ENCODE measurements at regions not wholly inside any gene's neighbourhood (a gene's known extent, or its start where the extent isn't known, plus 50 kb on each side); places are given as distances from the start of the nearest gene placed in this dataset.

- ATAC-seq, result no peak
Measured at GRCh38 chr2:121900391-121900790, 144.9 kb downstream of the TSN start.

- ATAC-seq, result peak in 1 of 2 donors; percentile 14
Measured at GRCh38 chr2:121902171-121902591, 146.7 kb downstream of the TSN start.

- no peak for ATAC-seq
Measured at GRCh38 chr2:121902616-121903015, 147.2 kb downstream of the TSN start.

GRCh38 chr2:121903037-121903689 lies 147.7 kb downstream of the TSN start:
- ATAC-seq, result no peak

- ATAC-seq, result no peak
Measured at GRCh38 chr2:121904656-121905055, 149.2 kb downstream of the TSN start.

GRCh38 chr2:121905201-121905600 lies 149.8 kb downstream of the TSN start:
- no peak for ATAC-seq

GRCh38 chr2:121906170-121906569 lies 150.7 kb downstream of the TSN start:
- no peak for ATAC-seq

- no peak for ATAC-seq
Measured at GRCh38 chr2:121907928-121908327, 152.5 kb downstream of the TSN start.

GRCh38 chr2:121910139-121910538 lies 154.7 kb downstream of the TSN start:
- ATAC-seq, result no peak

- no peak for ATAC-seq
Measured at GRCh38 chr2:121911036-121911435, 155.6 kb downstream of the TSN start.

GRCh38 chr2:121917143-121917542 lies 161.7 kb downstream of the TSN start:
- no peak for ATAC-seq

GRCh38 chr2:121918231-121918630 lies 162.8 kb downstream of the TSN start:
- ATAC-seq, result no peak

GRCh38 chr2:121919803-121920202 lies 164.4 kb downstream of the TSN start:
- no peak for ATAC-seq

GRCh38 chr2:121925466-121925865 lies 170.0 kb downstream of the TSN start:
- no peak for ATAC-seq

GRCh38 chr2:121943285-121943684 lies 187.8 kb downstream of the TSN start:
- ATAC-seq, result no peak

- no peak for ATAC-seq
Measured at GRCh38 chr2:121944072-121944831, 188.8 kb downstream of the TSN start.

GRCh38 chr2:121947674-121948073 lies 192.2 kb downstream of the TSN start:
- ATAC-seq, result no peak

GRCh38 chr2:121949271-121949670 lies 193.8 kb downstream of the TSN start:
- no peak for ATAC-seq

GRCh38 chr2:121955426-121955825 lies 200.0 kb downstream of the TSN start:
- ATAC-seq, result no peak

GRCh38 chr2:121955872-121956271 lies 200.4 kb downstream of the TSN start:
- ATAC-seq, result no peak

- ATAC-seq, result no peak
Measured at GRCh38 chr2:121960251-121960650, 204.8 kb downstream of the TSN start.

- no peak for ATAC-seq
Measured at GRCh38 chr2:121961761-121962160, 206.3 kb downstream of the TSN start.

GRCh38 chr2:121965661-121966060 lies 210.2 kb downstream of the TSN start:
- no peak for ATAC-seq

- ATAC-seq, result no peak
Measured at GRCh38 chr2:121966663-121967062, 211.2 kb downstream of the TSN start.

GRCh38 chr2:121969166-121969565 lies 213.7 kb downstream of the TSN start:
- ATAC-seq, result no peak

Measured in activated CD4-positive, CD25-positive, alpha-beta regulatory T cell treated with anti-CD3 and anti-CD28 coated beads, Interleukin-2, amount 50 U/mL, for 24 hours (primary cell).